H7 (cell line): ENCODE measurements at regions not wholly inside any gene's neighbourhood (a gene's known extent, or its start where the extent isn't known, plus 50 kb on each side); places are given as distances from the start of the nearest gene placed in this dataset.

ENCODE experiments used
- DNase-seq: peaks from one replicate; pipeline ENCODE4 v3.0.0; 2012
- H3K27me3 ChIP-seq: 2 replicates; pipeline ENCODE4 v1.6.0; 2011; ENCODE audit warnings: mild to moderate bottlenecking, low read length; ENCODE audit not compliant: control insufficient read depth, insufficient read depth
- H3K36me3 ChIP-seq: replicated peaks from 2 replicates; pipeline ENCODE4 v1.5.1; 2011; ENCODE audit warnings: low read length; ENCODE audit not compliant: control insufficient read depth, insufficient read depth
- H3K4me3 ChIP-seq: 2 replicates; pipeline ENCODE4 v1.5.1; 2011; ENCODE audit warnings: low read depth, mild to moderate bottlenecking, control low read depth, low read length, moderate library complexity; ENCODE audit not compliant: insufficient read depth

DNA sequence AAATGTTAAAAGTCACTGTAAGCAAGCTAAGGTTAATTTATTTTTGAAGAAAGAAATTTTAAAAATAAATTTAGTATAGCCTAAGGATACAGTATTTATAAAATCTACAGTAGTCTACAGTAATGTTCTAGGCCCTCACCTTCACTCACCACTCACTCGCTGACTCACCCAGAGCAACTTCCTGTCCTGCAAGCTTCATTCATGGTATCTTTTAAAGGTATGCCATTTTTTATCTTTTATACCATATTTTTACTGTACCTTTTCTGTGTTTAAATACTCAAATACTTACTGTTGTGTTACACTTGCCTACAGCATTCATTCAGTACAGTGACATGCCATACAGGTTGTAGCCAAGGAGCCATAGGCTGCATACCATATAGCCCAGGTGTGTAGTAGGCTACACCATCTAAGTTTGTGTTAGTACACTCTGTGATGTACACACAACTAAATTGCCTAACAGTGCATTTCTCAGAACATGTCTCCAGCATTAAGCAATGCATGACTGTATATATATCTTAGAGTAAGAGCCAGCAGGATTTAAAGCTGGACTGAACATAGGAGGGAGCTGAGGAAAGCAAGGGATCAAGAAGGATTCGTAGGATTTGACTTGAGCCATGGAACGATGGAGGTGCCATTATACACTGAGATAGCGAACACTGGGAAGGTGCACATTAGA, 83.1 kb upstream of the KLF7 start:
- Histone ChIP-seq H3K36me3 (no peaks in the 10 kb centered on the region), H3K4me3 (no peak overlapping the region), H3K27me3 (no peaks in the 10 kb centered on the region)
- no peak for DNase-seq

DNA sequence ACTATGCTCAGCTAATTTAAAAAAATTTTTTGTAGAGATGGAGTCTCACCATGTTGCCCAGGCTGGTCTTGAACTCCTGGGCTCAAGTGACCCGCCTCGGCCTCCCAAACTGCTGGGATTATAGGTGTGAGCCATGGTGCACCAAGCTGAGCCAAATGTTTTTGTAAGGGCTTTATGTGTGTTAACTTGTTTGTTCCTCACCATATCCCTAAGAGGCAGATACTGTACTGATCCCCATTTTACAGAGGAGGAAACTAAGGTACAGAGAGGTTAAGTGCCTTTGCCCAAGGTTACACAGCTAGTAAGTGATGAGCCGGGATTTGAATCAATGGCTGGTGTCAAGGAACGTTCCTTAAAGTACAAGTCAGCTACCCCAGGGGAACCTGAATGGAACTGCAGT, 85.3 kb upstream of the KLF7 start:
- DNase-seq, result no peak
- Histone ChIP-seq H3K27me3 (no peaks in the 10 kb centered on the region), H3K4me3 (no peak overlapping the region), H3K36me3 (no peaks in the 10 kb centered on the region)

DNA sequence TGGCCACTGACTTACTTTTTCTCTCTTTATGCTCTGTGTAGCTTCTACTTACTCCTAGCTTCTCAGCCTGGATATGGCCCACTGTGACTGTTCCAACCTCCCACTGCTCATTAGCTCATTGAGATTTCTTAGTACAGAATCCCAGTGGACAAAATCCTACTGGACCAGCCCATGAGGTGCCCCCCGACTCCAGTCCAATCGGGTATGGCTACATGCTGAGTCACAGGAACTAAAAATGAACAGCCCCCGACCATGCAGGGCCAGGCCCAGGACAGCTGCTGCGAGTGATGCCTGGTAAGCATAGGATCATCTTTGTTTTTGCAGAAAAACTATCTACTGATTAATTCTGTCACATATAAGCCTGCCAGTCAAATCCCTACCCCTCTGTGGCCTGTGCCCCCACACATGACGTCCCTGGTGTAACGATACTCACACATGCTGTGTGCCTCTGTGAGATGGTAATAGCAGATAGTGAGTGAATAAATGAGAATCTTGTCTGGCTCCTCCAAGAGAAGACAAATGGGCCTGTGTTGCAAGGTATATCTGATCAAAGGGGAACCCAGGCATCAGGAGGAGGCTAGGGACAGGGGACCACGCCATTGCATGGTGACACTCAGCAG, 85.9 kb upstream of the KLF7 start:
- H3K36me3 ChIP-seq, result no peaks in the 10 kb centered on the region

DNA sequence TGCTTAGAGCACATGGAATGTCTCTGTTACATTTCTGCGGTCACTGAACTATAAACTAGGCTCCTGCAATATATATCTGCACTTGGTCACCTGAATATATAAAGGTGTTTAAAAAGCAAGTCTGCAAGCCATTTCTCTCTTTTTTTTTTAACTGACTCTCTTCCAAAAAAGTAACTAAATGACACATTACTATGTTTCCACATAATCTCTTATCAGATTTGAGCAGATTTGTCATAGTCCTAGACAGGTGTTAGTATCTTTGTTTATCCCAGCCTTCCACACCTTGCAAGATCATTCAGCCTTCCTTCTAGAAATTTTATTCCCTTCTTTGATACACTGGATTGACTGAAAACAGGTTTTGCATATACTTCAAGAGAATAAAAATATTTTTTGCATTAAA, 86.7 kb upstream of the KLF7 start:
- no peak overlapping the region for H3K4me3 ChIP-seq
- H3K36me3 ChIP-seq, result no peaks in the 10 kb centered on the region
- no peak for DNase-seq
- H3K27me3 ChIP-seq, result no peaks in the 10 kb centered on the region

More for the DNA sequence above, 85.9 kb upstream of the KLF7 start:
- no peaks in the 10 kb centered on the region for H3K27me3 ChIP-seq
- H3K4me3 ChIP-seq, result no peak overlapping the region
- DNase-seq, result no peak

DNA sequence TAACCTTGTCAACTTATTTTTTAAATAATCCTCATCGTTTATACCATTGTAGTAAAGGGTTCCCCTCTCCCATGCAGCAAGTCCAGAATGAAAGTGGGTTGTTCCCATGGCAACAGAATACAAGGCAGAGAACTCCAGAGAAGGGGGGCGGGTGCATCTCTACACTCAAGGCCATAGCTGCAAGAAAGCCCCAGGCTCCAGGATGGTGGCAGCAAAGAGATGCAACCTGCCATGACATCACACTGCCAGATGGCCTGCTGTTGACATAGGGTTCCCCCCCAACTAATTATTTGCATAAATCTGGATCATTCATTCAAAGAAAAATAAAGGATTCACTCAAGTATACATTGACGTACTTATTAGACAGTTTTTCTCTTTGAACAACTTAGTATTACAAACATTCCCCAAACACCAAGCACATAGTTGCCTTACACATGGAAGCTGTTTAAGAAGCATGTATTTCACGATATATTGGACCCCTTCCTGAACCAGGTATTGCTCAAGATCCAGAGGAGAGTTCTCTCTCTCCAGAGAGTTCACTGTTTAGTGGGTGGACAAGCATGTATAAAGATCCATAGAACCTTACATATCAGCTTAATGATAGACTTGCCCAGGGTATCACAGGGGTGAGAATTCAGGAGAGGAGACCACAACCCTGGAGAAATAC, 87.4 kb upstream of the KLF7 start:
- Histone ChIP-seq H3K4me3 (no peak overlapping the region), H3K27me3 (no peaks in the 10 kb centered on the region), H3K36me3 (no peaks in the 10 kb centered on the region)
- peak; percentile 37 for DNase-seq

DNA sequence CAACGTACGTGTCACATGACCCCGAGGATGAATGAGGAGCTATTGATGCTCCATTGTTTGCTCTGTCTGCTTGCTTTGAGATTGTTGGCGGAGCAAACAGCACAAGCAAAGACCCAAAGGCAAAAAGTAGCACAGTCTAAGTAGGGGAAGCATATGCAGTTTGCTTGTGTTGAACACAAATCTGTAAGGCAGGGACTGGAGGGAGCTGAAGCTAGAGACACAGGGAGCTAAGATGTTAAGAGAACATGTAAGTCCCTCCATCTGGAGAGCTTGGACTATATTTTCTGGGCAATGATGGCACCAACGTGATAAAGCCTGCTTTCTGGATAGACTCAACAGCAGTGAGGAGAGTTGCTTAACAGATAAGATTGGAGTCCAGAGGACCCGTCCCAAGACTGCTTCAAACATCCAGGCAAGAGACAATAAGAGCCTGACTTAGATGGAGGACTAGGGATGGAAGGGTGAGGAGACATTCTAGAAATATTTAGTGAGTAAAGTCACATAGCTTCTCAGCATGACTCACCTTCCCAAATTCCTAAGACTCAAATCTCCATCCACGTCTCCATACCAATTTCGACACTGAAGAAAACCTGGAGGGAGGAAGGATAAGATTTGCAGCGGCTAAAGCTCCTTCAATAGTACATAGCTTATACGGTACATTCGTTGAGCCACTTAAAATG, 88.1 kb upstream of the KLF7 start:
- no peak for DNase-seq
- H3K36me3 ChIP-seq, result no peaks in the 10 kb centered on the region
- no peak overlapping the region for H3K4me3 ChIP-seq
- no peaks in the 10 kb centered on the region for H3K27me3 ChIP-seq

DNA sequence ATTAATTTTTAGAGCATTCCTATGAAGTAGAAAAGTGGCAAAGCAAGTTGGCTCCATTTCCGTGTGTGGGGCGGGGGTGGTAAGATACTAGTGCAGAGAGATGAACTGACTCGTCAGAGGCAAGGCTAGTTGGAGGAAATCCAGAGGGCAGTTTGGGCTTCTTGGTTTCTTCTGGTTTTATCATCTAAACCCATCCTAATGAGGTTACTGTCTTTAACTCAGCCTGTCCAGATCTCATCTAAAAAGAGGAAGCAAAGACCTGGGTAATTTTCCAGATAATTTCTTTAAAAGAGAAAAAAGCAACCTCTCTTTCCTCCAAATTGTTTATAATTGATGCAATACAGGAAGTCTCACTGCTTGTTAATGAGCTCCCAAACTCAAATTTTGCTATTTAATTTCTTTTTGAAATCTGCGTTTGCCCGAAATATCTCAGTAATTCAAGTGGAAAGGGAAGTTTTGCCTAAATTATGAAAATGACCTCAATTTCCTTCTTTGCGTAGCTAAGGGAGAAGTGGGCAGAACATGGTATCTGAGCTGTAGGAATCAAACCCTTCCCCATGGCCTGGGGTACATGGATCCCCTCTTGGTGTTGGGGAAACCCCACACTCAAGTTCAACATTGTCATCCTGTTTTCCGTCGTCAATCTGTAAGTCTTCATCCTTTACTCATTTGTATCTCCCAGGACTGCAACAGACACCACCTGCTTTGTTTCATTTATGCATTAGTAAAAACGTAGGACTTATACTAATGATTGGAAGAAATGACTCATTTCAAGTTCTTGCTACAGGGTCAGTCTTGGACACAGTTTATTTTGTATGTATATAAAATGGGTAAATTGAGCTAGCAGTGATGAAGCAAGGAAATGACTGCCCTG, 89.1 kb upstream of the KLF7 start:
- no peak for DNase-seq
- no peak overlapping the region for H3K4me3 ChIP-seq
- H3K36me3 ChIP-seq, result no peaks in the 10 kb centered on the region
- no peaks in the 10 kb centered on the region for H3K27me3 ChIP-seq

DNA sequence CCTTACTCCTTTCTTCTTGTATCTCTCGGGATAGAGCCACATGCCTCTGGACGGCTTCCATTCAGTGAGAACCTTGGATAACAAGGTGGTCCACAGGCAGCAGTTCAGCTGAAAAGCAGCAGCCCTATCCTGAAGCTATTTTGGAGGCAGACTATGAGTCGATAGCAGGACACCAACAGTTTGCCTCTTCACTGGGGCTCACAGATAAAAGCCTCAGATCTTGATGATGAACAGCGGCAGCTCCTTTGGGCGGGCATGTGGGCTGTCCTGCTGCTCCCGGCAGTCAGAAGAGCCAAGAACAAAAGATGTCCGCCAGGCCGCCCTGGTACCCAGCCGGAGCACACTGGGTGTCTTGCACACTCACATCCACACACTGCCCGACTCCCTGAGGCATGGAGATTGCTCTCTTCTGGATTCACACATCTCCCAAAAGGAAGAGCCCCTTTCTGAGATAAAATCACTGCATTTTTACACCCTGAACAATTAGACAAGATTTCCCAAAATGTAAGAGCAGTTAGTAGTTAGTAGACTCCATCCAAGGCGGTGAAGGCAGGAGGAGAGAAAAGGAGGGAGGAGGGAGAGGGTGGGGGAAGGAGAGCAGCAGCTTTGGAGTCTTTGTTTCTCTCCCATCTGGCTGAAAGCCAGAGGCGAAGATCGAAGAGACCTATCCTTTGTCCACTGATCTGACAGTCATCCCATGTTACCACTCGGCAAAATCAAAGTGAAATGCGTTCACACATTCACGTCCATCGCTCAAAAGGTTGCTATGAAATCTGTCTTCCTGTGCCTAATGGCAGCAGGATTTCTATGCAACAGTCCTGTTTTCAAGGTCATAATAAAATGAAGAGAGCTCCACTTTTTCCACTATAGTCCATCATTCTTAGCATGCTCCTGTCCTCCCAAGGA, 90.1 kb upstream of the KLF7 start:
- DNase-seq, result no peak
- H3K27me3 ChIP-seq, result no peaks in the 10 kb centered on the region
- H3K4me3 ChIP-seq, result no peak overlapping the region
- no peaks in the 10 kb centered on the region for H3K36me3 ChIP-seq

DNA sequence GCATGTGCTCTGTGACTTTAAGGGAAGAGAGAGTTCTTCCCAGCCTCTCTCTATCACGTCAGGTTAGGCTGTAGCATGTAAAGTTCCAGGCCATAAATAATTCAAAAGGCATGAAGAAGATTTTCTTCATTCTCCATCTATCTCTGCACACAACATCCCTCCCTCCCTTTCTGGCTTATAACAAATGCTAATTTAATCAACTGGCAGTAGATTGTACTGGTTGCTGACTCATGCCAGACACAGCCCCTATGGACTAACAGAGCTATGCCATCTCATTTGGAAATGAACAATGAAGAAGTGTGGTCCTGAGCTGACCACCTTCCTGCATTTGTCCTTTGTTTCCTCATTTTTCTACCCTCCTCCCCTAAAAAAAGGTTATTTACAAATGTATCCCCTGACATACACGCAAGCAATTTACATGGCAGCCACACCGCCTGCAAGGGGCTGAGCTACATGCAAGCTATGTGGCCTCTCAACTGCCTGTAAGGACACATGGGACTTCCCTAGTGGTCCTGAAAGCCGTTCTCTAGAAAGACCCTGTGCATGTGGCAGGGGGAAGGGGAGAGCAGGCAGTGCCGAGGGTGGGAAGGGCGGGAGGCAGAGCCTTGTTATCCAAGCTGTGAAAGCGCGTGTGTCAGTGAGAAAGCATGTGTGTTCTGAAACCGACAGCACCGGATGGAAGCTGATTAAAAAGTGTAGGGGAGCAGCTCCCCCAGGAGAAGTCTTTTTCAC, 90.9 kb upstream of the KLF7 start:
- Histone ChIP-seq H3K36me3 (no peaks in the 10 kb centered on the region), H3K27me3 (no peaks in the 10 kb centered on the region), H3K4me3 (no peak overlapping the region)
- DNase-seq, result no peak

DNA sequence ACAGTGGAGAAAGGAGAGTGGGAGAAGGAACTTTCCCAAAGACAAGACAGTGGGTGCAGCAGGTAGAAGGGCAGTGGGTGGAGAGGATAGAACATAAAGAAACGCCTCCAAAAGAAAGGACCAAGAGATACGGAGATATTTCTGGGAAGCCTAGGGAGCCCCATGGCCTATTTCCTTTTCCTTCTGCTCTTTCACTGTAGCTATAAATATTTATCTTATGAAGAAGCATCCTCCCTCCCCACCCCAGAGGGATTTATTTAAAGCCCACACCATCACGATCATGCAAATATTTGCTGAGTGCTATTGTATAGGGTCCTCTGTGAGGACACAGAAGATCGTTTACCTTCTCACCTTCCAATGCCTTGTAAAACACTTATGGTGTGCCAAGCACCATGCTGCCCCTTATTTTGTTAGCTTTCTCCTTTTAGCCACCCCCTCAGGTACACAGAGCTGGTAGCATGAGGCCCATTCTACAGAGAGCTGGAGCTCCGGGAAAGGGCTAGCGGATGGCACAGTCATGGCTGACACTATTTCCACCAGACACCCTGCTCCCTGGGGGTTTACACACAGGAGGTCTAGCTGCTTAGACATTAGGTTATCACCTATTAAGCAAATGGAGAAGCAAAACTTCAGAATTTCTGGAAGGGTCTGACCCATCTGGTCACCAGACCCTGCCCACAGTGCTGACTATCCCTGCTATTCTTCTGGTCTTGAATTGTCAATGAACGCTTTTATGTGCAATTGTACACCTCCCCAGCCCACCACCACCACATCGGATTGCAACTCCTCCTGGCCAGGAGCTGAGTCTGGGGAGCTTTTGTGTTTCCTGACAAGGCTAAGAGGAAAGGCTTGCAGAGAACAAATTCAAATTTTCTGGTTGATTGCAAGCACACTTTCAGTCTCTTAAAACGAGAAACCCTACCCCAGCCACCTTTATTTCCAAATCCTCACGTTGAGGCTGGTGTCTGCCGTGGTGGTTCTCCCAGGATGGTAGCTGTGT, 91.8 kb upstream of the KLF7 start:
- H3K27me3 ChIP-seq, result no peaks in the 10 kb centered on the region
- H3K4me3 ChIP-seq, result no peak overlapping the region
- no peak for DNase-seq
- no peaks in the 10 kb centered on the region for H3K36me3 ChIP-seq

DNA sequence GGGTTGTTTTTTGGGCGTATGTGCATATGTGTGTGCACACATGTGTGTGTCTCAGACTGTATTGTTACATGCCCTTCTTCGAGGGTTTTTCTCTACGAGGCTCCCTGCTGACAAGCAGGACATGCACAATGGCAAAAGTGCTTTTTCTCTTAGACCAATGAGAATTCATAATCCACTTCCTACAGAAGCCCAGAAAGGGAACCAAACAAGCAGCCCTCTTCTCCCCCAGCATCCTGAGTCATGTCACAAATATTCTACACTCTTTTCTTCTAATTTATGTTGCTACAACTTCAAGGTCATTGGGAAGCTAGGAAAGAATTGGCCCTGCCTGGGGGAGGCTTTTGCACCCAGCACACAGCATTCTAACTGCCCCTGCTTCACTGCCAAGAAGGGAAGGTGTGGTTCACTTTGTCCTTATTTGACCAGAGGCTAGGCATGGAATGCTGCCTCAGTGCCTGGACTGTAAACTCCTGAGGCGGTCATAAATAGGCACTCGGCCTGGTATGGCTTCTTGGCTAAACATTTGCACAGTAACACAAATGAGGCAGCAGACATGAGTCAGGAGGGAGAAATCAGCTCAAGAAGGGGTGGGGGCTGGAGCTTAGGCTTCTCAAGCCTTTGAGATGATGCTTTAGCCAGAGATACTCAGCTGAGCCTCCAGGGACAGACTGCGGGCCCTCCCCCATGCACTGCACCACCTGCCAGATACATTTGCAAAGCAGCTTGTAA, 92.7 kb upstream of the KLF7 start:
- H3K27me3 ChIP-seq, result no peaks in the 10 kb centered on the region
- no peak overlapping the region for H3K4me3 ChIP-seq
- DNase-seq, result peak; percentile 26
- H3K36me3 ChIP-seq, result no peaks in the 10 kb centered on the region

DNA sequence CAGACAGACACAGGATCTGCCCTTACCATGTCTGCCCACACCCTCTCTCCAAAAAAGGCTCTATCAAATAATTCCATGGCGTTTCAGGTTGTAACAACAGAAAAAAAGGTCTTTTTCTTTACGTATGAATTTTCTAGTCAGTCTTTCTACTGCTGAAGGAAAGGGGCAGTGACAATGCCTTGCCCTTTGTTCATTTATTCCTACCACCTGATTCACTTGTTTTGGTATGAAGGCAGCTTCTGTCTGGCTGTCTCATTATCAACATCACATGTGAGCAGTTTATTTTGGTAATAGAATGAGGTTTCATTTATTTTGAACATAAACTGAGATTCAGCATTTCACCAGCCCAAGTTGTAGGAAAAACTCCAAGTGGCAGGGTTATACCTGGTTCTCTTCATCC, 94.3 kb upstream of the KLF7 start:
- no peak for DNase-seq
- Histone ChIP-seq H3K36me3 (no peaks in the 10 kb centered on the region), H3K27me3 (no peaks in the 10 kb centered on the region), H3K4me3 (no peak overlapping the region)
